Neural crest cell (in vitro differentiated cells): ENCODE measurements at regions not wholly inside any gene's neighbourhood (a gene's known extent, or its start where the extent isn't known, plus 50 kb on each side); places are given as distances from the start of the nearest gene placed in this dataset.

Experiments
- DNase-seq: peaks from one replicate; pipeline ENCODE4 v3.0.0; 2021; ENCODE audit warnings: low read depth, mixed read lengths, low spot score
- H3K27ac Mint-ChIP-seq: one replicate; pipeline ENCODE4 v1.8.0; 2021; ENCODE audit warnings: mild to moderate bottlenecking, mixed read lengths; ENCODE audit not compliant: unreplicated experiment
- H3K27me3 Mint-ChIP-seq: 2 replicates; pipeline ENCODE4 v1.8.0; 2021; ENCODE audit warnings: low read depth, mild to moderate bottlenecking, mixed read lengths
- H3K36me3 Mint-ChIP-seq: 2 replicates; pipeline ENCODE4 v1.8.0; 2021; ENCODE audit warnings: low read depth, mild to moderate bottlenecking, mixed read lengths
- H3K4me1 Mint-ChIP-seq: 2 replicates; pipeline ENCODE4 v1.8.0; 2021; ENCODE audit warnings: mixed read lengths
- H3K4me3 Mint-ChIP-seq: one replicate; pipeline ENCODE4 v1.8.0; 2021; ENCODE audit warnings: mild to moderate bottlenecking, mixed read lengths
- H3K9me3 Mint-ChIP-seq: 2 replicates; pipeline ENCODE4 v1.8.0; 2021; ENCODE audit warnings: mixed read lengths
- TF ChIP-seq, protein P1 (sequence below): fragments of 200-600 bp; sonication (generic); conservative IDR thresholded peaks from 2 replicates; pipeline ENCODE4 v1.5.0; 2021; ENCODE audit warnings: antibody characterized with exemption, mild to moderate bottlenecking

DNA sequence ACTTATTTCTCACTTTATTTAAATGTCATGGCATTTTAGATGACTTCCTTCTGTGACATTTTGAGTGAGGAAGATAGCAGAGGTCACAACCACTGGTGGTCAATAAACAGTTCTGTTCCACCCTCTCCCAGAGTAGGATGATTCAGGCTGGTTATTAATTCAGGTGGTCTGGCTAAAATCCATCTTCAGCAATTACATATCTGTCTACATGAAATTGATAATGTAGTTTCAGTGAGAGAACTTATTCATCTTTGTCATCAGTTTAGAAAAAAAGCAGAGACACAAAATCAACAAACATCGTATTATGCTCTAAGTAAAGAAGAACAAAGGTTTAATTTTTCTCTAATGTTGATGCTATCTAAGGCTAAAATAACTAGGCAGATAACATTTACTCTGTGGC is 525.5 kb downstream of the TENT5A start:
- Mint-ChIP-seq H3K27ac (no peak overlapping the region), H3K36me3 (no peaks in the 10 kb centered on the region), H3K4me3 (no peak overlapping the region), H3K27me3 (no peaks in the 10 kb centered on the region), H3K4me1 (no peaks in the 10 kb centered on the region), H3K9me3 (no peaks in the 10 kb centered on the region)
- DNase-seq, result no peak
- TF ChIP-seq, protein P1, sequence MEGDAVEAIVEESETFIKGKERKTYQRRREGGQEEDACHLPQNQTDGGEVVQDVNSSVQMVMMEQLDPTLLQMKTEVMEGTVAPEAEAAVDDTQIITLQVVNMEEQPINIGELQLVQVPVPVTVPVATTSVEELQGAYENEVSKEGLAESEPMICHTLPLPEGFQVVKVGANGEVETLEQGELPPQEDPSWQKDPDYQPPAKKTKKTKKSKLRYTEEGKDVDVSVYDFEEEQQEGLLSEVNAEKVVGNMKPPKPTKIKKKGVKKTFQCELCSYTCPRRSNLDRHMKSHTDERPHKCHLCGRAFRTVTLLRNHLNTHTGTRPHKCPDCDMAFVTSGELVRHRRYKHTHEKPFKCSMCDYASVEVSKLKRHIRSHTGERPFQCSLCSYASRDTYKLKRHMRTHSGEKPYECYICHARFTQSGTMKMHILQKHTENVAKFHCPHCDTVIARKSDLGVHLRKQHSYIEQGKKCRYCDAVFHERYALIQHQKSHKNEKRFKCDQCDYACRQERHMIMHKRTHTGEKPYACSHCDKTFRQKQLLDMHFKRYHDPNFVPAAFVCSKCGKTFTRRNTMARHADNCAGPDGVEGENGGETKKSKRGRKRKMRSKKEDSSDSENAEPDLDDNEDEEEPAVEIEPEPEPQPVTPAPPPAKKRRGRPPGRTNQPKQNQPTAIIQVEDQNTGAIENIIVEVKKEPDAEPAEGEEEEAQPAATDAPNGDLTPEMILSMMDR, result no peak

DNA sequence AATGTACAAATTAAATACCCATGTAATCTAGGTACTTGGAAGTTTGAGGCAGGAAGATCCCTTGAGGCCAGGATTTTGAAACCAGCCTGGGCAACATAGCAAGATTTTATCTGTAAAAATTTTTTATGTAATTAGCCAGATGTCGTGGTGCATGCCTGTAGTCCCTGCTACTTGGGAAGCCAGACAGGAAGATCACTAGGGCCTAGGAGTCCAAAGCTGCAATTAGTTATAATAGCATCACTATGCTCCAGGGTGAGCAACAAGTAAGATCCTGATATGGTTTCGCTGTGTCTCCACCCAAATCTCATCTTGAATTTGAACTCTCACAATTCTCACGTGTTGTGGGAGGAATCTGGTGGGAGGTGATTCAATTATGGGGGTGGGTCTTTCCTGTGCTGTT is 535.8 kb downstream of the TENT5A start:
- Mint-ChIP-seq H3K4me1 (no peaks in the 10 kb centered on the region), H3K27me3 (no peaks in the 10 kb centered on the region), H3K4me3 (no peak overlapping the region), H3K9me3 (peaks cover 7% of the 10 kb centered on the region), H3K36me3 (peaks cover 3% of the 10 kb centered on the region), H3K27ac (no peak overlapping the region)
- TF ChIP-seq, protein P1, result no peak
- DNase-seq, result no peak

DNA sequence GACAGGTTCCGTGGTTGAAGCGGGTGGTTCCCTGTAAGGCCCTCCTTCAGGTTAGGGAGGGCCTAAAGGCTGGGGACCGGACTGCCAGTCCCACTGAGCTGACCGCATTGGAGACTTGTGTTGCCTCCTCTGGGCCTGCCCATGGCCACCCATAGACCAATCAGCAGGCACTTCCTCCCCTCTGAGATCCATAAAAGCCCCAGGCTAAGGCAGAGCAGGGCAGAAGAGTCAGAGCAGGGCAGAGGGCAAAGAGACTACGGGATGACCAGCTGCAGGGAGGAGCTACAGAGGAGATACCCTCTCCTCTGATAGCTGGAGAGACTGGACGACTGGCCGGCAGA is 537.4 kb downstream of the TENT5A start:
- TF ChIP-seq, protein P1, result no peak
- no peak for DNase-seq
- H3K36me3 Mint-ChIP-seq, result peaks cover 3% of the 10 kb centered on the region
- no peaks in the 10 kb centered on the region for H3K27me3 Mint-ChIP-seq
- no peak overlapping the region for H3K27ac Mint-ChIP-seq
- no peaks in the 10 kb centered on the region for H3K4me1 Mint-ChIP-seq
- H3K9me3 Mint-ChIP-seq, result peaks cover 7% of the 10 kb centered on the region
- H3K4me3 Mint-ChIP-seq, result no peak overlapping the region

DNA sequence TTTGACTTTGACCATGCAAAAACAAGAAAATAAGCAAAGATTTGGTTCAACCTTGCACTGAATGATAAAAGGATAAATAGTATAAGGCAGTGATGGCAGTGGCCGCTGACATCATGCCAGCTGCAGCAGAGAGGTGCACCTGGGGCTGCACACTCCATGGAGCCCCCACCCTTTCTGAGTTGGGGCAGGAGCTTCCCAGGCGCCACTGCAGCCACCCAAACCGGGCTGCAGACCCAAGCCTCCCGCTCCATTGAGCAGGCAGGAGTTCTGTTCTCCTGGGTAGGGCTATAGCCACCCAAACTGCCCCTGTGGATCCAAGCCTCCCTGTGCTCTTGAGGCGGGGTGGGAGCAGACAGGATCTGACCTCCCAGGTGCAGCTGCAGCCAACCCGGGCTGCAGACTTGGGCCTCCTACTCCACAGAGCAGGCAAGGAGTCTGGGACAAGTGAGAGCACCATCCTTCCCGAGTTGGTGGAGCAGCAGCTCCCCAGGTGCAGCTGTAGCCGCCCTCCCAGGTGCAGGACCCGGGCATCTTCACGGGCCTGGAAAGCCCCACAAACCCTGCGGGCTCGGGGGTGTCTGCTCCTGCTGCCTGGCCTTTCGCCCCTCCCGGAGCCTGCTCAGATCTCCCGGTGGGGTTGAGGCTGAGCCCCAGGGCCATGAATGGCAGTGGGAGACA is 537.9 kb downstream of the TENT5A start:
- H3K27me3 Mint-ChIP-seq, result no peaks in the 10 kb centered on the region

DNA sequence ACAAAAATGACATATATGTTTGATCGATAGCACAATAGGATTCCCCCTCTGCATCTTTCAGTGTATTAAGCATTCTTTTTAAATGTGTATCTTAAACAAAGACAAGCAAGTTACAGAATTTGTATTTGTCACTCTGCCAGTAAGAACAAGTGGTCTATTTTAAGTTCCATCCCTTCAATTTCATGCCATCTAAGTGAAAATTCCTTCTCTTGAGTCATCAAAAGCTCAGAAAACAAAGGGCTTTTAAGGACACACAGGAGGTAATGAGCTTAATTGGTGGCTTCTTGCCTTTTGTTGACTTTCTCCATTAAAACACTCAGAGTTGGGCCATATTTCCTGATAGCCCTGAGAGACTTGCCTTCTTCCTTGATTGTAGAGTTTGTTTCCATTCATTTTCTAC is 547.8 kb downstream of the TENT5A start:
- no peak overlapping the region for H3K4me3 Mint-ChIP-seq
- TF ChIP-seq, protein P1, result no peak
- H3K4me1 Mint-ChIP-seq, result peaks cover 7% of the 10 kb centered on the region
- no peak overlapping the region for H3K27ac Mint-ChIP-seq
- peaks cover 7% of the 10 kb centered on the region for H3K9me3 Mint-ChIP-seq
- H3K27me3 Mint-ChIP-seq, result no peaks in the 10 kb centered on the region
- no peaks in the 10 kb centered on the region for H3K36me3 Mint-ChIP-seq
- no peak for DNase-seq

More for the DNA sequence above, 537.9 kb downstream of the TENT5A start:
- no peak overlapping the region for H3K27ac Mint-ChIP-seq
- TF ChIP-seq, protein P1, result no peak
- no peak for DNase-seq
- no peak overlapping the region for H3K4me3 Mint-ChIP-seq
- H3K36me3 Mint-ChIP-seq, result peaks cover 3% of the 10 kb centered on the region
- peaks cover 7% of the 10 kb centered on the region for H3K9me3 Mint-ChIP-seq
- H3K4me1 Mint-ChIP-seq, result no peaks in the 10 kb centered on the region
